CD4-positive, alpha-beta T cell treated with Interferon gamma for 1 hour (primary cell): ENCODE measurements at regions not wholly inside any gene's neighbourhood (a gene's known extent, or its start where the extent isn't known, plus 50 kb on each side); places are given as distances from the start of the nearest gene placed in this dataset.
A peak's percentile ranks its signal among the peaks of the same experiment; 100 is the strongest.

Experiments
- DNase-seq: peaks from one replicate; pipeline ENCODE4 v3.0.0-alpha.2; 2020

- DNase-seq: no peak
Measured at GRCh38 chr2:41826921-41827320, 220.9 kb upstream of the PKDCC start.

GRCh38 chr2:41827354-41827971 is 220.4 kb upstream of the PKDCC start:
- no peak for DNase-seq

- no peak for DNase-seq
Measured at GRCh38 chr2:41828052-41828643, 219.7 kb upstream of the PKDCC start.

GRCh38 chr2:41829052-41829451 is 218.8 kb upstream of the PKDCC start:
- no peak for DNase-seq

- DNase-seq: no peak
Measured at GRCh38 chr2:41830600-41830999, 217.2 kb upstream of the PKDCC start.

GRCh38 chr2:41832218-41832617 is 215.6 kb upstream of the PKDCC start:
- no peak for DNase-seq

- no peak for DNase-seq
Measured at GRCh38 chr2:41835401-41835800, 212.4 kb upstream of the PKDCC start.

- DNase-seq: no peak
Measured at GRCh38 chr2:41836948-41837347, 210.9 kb upstream of the PKDCC start.

- no peak for DNase-seq
Measured at GRCh38 chr2:41837610-41838009, 210.2 kb upstream of the PKDCC start.

- DNase-seq: peak; percentile 97
Measured at GRCh38 chr2:41840702-41841551, 206.9 kb upstream of the PKDCC start.

GRCh38 chr2:41846962-41847361 is 200.9 kb upstream of the PKDCC start:
- no peak for DNase-seq

GRCh38 chr2:41847744-41848441 is 199.9 kb upstream of the PKDCC start:
- DNase-seq: no peak

GRCh38 chr2:41851554-41851953 is 196.3 kb upstream of the PKDCC start:
- DNase-seq: no peak

- DNase-seq: no peak
Measured at GRCh38 chr2:41853427-41854191, 194.2 kb upstream of the PKDCC start.

- no peak for DNase-seq
Measured at GRCh38 chr2:41854227-41854626, 193.6 kb upstream of the PKDCC start.

- DNase-seq: no peak
Measured at GRCh38 chr2:41856946-41857345, 190.9 kb upstream of the PKDCC start.

- DNase-seq: no peak
Measured at GRCh38 chr2:41859615-41860514, 188.0 kb upstream of the PKDCC start.

- no peak for DNase-seq
Measured at GRCh38 chr2:41863062-41863461, 184.8 kb upstream of the PKDCC start.

GRCh38 chr2:41865263-41865662 is 182.6 kb upstream of the PKDCC start:
- DNase-seq: no peak

- no peak for DNase-seq
Measured at GRCh38 chr2:41867553-41867952, 180.3 kb upstream of the PKDCC start.

- DNase-seq: peak; percentile 60
Measured at GRCh38 chr2:41869542-41870264, 178.1 kb upstream of the PKDCC start.
